ENCODE measurements at regions not wholly inside any gene's neighbourhood (a gene's known extent, or its start where the extent isn't known, plus 50 kb on each side); places are given as distances from the start of the nearest gene placed in this dataset.
"Not testable (repeated sequence)": the region's sequence is repeated elsewhere in the genome, so short reads cannot be mapped to it uniquely, and the experiment has no call there.

- DNase-seq (ENCODE audit: low read depth in 3 of 3), result no peak
Measured at GRCh38 chr11:11220786-11221185, 132.3 kb downstream of the CSNK2A3 start.

- DNase-seq (ENCODE audit: low read depth in 3 of 3), result no peak
Measured at GRCh38 chr11:11218629-11218986, 134.4 kb downstream of the CSNK2A3 start.

- DNase-seq (ENCODE audit: low read depth in 3 of 3), result no peak
Measured at GRCh38 chr11:11217929-11218628, 135.0 kb downstream of the CSNK2A3 start.

GRCh38 chr11:11217289-11217928, 135.6 kb downstream of the CSNK2A3 start:
- no peak for DNase-seq (ENCODE audit: low read depth in 3 of 3)

GRCh38 chr11:11215944-11216343, 137.1 kb downstream of the CSNK2A3 start:
- DNase-seq (ENCODE audit: low read depth in 3 of 3), result no peak

- no peak for DNase-seq (ENCODE audit: low read depth in 3 of 3)
Measured at GRCh38 chr11:11215058-11215815, 137.8 kb downstream of the CSNK2A3 start.

- no peak for DNase-seq (ENCODE audit: low read depth in 3 of 3)
Measured at GRCh38 chr11:11213117-11213516, 139.9 kb downstream of the CSNK2A3 start.

GRCh38 chr11:11211888-11212287, 141.2 kb downstream of the CSNK2A3 start:
- DNase-seq (ENCODE audit: low read depth in 3 of 3), result no peak

GRCh38 chr11:11211186-11211585, 141.9 kb downstream of the CSNK2A3 start:
- DNase-seq (ENCODE audit: low read depth in 3 of 3), result no peak

GRCh38 chr11:11210446-11210845, 142.6 kb downstream of the CSNK2A3 start:
- no peak for DNase-seq (ENCODE audit: low read depth in 3 of 3)

GRCh38 chr11:11209967-11210366, 143.1 kb downstream of the CSNK2A3 start:
- no peak for DNase-seq (ENCODE audit: low read depth in 3 of 3)

- no peak for DNase-seq (ENCODE audit: low read depth in 3 of 3)
Measured at GRCh38 chr11:11208994-11209393, 144.1 kb downstream of the CSNK2A3 start.

- no peak for DNase-seq (ENCODE audit: low read depth in 3 of 3)
Measured at GRCh38 chr11:11207428-11207827, 145.6 kb downstream of the CSNK2A3 start.

- DNase-seq (ENCODE audit: low read depth in 3 of 3), result no peak
Measured at GRCh38 chr11:11206484-11206883, 146.6 kb downstream of the CSNK2A3 start.

GRCh38 chr11:11202885-11203284, 150.2 kb downstream of the CSNK2A3 start:
- no peak for DNase-seq (ENCODE audit: low read depth in 3 of 3)

GRCh38 chr11:11201302-11201701, 151.7 kb downstream of the CSNK2A3 start:
- DNase-seq (ENCODE audit: low read depth in 3 of 3), result not testable (repeated sequence)

- DNase-seq (ENCODE audit: low read depth in 3 of 3), result no peak
Measured at GRCh38 chr11:11192541-11192940, 160.5 kb downstream of the CSNK2A3 start.

GRCh38 chr11:11189506-11189905, 163.5 kb downstream of the CSNK2A3 start:
- DNase-seq (ENCODE audit: low read depth in 3 of 3), result no peak

GRCh38 chr11:11186249-11186648, 166.8 kb downstream of the CSNK2A3 start:
- DNase-seq (ENCODE audit: low read depth in 3 of 3), result no peak

GRCh38 chr11:11182261-11182660, 170.8 kb downstream of the CSNK2A3 start:
- no peak for DNase-seq (ENCODE audit: low read depth in 3 of 3)

- DNase-seq (ENCODE audit: low read depth in 3 of 3), result no peak
Measured at GRCh38 chr11:11178671-11179638, 174.1 kb downstream of the CSNK2A3 start.
